GM23338 (cell line): ENCODE measurements at regions not wholly inside any gene's neighbourhood (a gene's known extent, or its start where the extent isn't known, plus 50 kb on each side); places are given as distances from the start of the nearest gene placed in this dataset.

Experiments used
- ATAC-seq: fragments of 200-7000 bp; cut with Tn5 transposase; 3 replicates; pipeline ENCODE4 v1.9.1; 2020
- DNase-seq: peaks from one replicate; pipeline ENCODE4 v3.0.0-alpha.2; 2015; ENCODE audit warnings: low spot score
- H2AFZ ChIP-seq: fragments of 200-600 bp; sonication (generic); 2 replicates; pipeline ENCODE4 v1.8.0; 2016; ENCODE audit warnings: antibody characterized with exemption, mild to moderate bottlenecking, moderate library complexity
- H3F3A ChIP-seq: fragments of 200-600 bp; sonication (generic); replicated peaks from 2 replicates; pipeline ENCODE4 v1.8.0; 2017; ENCODE audit warnings: antibody characterized with exemption, mixed run types, low read depth
- H3K27ac ChIP-seq: fragments of 200-600 bp; sonication (generic); 2 replicates; pipeline ENCODE4 v1.6.1; 2016; ENCODE audit warnings: low read depth
- H3K27me3 ChIP-seq: fragments of 200-600 bp; sonication (generic); 2 replicates; pipeline ENCODE4 v1.8.0; 2016; ENCODE audit warnings: mild to moderate bottlenecking, mixed run types, moderate library complexity; ENCODE audit not compliant: insufficient read depth
- H3K36me3 ChIP-seq: fragments of 200-600 bp; sonication (generic); 2 replicates; pipeline ENCODE4 v1.8.0; 2016; ENCODE audit warnings: mild to moderate bottlenecking; ENCODE audit not compliant: insufficient read depth
- H3K4me1 ChIP-seq: fragments of 200-600 bp; sonication (generic); 2 replicates; pipeline ENCODE4 v1.8.0; 2016; ENCODE audit warnings: mild to moderate bottlenecking, moderate library complexity; ENCODE audit not compliant: insufficient read depth
- H3K4me2 ChIP-seq: fragments of 200-600 bp; sonication (generic); 2 replicates; pipeline ENCODE4 v1.7.1; 2017; ENCODE audit warnings: mixed run types
- H3K4me3 ChIP-seq: fragments of 200-600 bp; sonication (generic); 2 replicates; pipeline ENCODE4 v1.6.1; 2016; ENCODE audit warnings: mixed run types
- H3K79me2 ChIP-seq: fragments of 200-600 bp; sonication (generic); replicated peaks from 2 replicates; pipeline ENCODE4 v1.8.0; 2017; ENCODE audit warnings: mild to moderate bottlenecking; ENCODE audit not compliant: insufficient read depth
- H3K9me2 ChIP-seq: fragments of 200-600 bp; sonication (generic); 2 replicates; pipeline ENCODE4 v1.8.0; 2017; ENCODE audit not compliant: insufficient read depth
- H4K20me1 ChIP-seq: fragments of 200-600 bp; sonication (generic); replicated peaks from 2 replicates; pipeline ENCODE4 v1.8.0; 2017; ENCODE audit warnings: mild to moderate bottlenecking; ENCODE audit not compliant: insufficient read depth
- H3K27ac Mint-ChIP-seq: 2 replicates; pipeline ENCODE4 v1.8.0; 2020; ENCODE audit warnings: inconsistent platforms, mild to moderate bottlenecking, moderate library complexity, mixed read lengths
- H3K27me3 Mint-ChIP-seq: 3 replicates; pipeline ENCODE4 v1.8.0; 2022; ENCODE audit warnings: low read depth, mild to moderate bottlenecking, moderate library complexity, mixed read lengths, inconsistent platforms; ENCODE audit not compliant: insufficient read depth, poor library complexity
- H3K36me3 Mint-ChIP-seq: 3 replicates; pipeline ENCODE4 v1.8.0; 2021; ENCODE audit warnings: low read depth, mild to moderate bottlenecking, inconsistent platforms, moderate library complexity, mixed read lengths
- H3K4me1 Mint-ChIP-seq: 3 replicates; pipeline ENCODE4 v1.8.0; 2020; ENCODE audit warnings: mild to moderate bottlenecking, inconsistent platforms, mixed read lengths
- H3K4me3 Mint-ChIP-seq: 3 replicates; pipeline ENCODE4 v1.8.0; 2021; ENCODE audit warnings: moderate library complexity, mild to moderate bottlenecking, inconsistent platforms, mixed read lengths
- H3K9me3 Mint-ChIP-seq: 3 replicates; pipeline ENCODE4 v1.8.0; 2020; ENCODE audit warnings: moderate library complexity, mild to moderate bottlenecking, inconsistent platforms, mixed read lengths
- ETS1 ChIP-seq: IDR thresholded peaks from 2 replicates; pipeline ENCODE4 v1.6.1; 2016; ENCODE audit warnings: antibody characterized with exemption
- JUNB ChIP-seq: IDR thresholded peaks from one replicate; pipeline ENCODE4 v1.6.1; 2016; ENCODE audit warnings: antibody characterized with exemption; ENCODE audit not compliant: unreplicated experiment
- NANOG ChIP-seq: IDR thresholded peaks from 2 replicates; pipeline ENCODE4 v1.6.1; 2016; ENCODE audit warnings: antibody characterized with exemption, borderline replicate concordance
- POLR2AphosphoS5 ChIP-seq: IDR thresholded peaks from 2 replicates; pipeline ENCODE4 v1.6.1; 2016; ENCODE audit warnings: antibody characterized with exemption, low read depth
- REST ChIP-seq: IDR thresholded peaks from one replicate; pipeline ENCODE4 v1.6.1; 2018; ENCODE audit warnings: antibody characterized with exemption; ENCODE audit not compliant: unreplicated experiment
- ZNF462 ChIP-seq: fragments of 250-450 bp; sonication (Bioruptor Pico); IDR thresholded peaks from 2 replicates; pipeline ENCODE4 v1.5.0; 2020; ENCODE audit warnings: mild to moderate bottlenecking, moderate library complexity

- Histone ChIP-seq H4K20me1 (no peaks in the 10 kb centered on the region), H3K4me1 (no peaks in the 10 kb centered on the region), H2AFZ (no peak overlapping the region), H3K79me2 (no peaks in the 10 kb centered on the region), H3K27me3 (no peaks in the 10 kb centered on the region), H3F3A (no peaks in the 10 kb centered on the region), H3K36me3 (no peaks in the 10 kb centered on the region), H3K4me3 (no peak overlapping the region), H3K9me2 (no peaks in the 10 kb centered on the region), H3K27ac (no peak overlapping the region), H3K4me2 (no peak overlapping the region)
- TF ChIP-seq POLR2AphosphoS5: no peak
- peak; percentile 81 for TF ChIP-seq REST
- ATAC-seq (peak; percentile 95), DNase-seq (peak; percentile 32)
- H3K27ac Mint-ChIP-seq: no peak overlapping the region
- H3K36me3 Mint-ChIP-seq: no peaks in the 10 kb centered on the region
- no peaks in the 10 kb centered on the region for H3K4me1 Mint-ChIP-seq
- H3K4me3 Mint-ChIP-seq: no peak overlapping the region
- peaks cover 1% of the 10 kb centered on the region for H3K27me3 Mint-ChIP-seq
- no peaks in the 10 kb centered on the region; the same call in 2 of the 3 replicates for H3K9me3 Mint-ChIP-seq
Observed at GRCh38 chr6:103183831-103184411, 1675.8 kb downstream of the HACE1 start.

GRCh38 chr6:103178193-103178592 lies 1681.5 kb downstream of the HACE1 start:
- H3K4me3 Mint-ChIP-seq: no peak overlapping the region
- ATAC-seq: no peak
- no peaks in the 10 kb centered on the region for H3K4me1 Mint-ChIP-seq
- Histone ChIP-seq H3K4me1 (no peaks in the 10 kb centered on the region), H3K4me3 (no peak overlapping the region), H4K20me1 (no peaks in the 10 kb centered on the region), H2AFZ (no peak overlapping the region), H3K9me2 (no peaks in the 10 kb centered on the region), H3K27me3 (no peaks in the 10 kb centered on the region), H3K79me2 (no peaks in the 10 kb centered on the region), H3K36me3 (no peaks in the 10 kb centered on the region), H3F3A (no peaks in the 10 kb centered on the region), H3K27ac (no peak overlapping the region), H3K4me2 (no peak overlapping the region)
- TF ChIP-seq JUNB: no peak
- TF ChIP-seq ETS1: no peak
- no peaks in the 10 kb centered on the region for H3K27me3 Mint-ChIP-seq
- no peak for DNase-seq
- no peaks in the 10 kb centered on the region for H3K36me3 Mint-ChIP-seq
- H3K27ac Mint-ChIP-seq: no peak overlapping the region
- H3K9me3 Mint-ChIP-seq: no peaks in the 10 kb centered on the region

GRCh38 chr6:103177791-103178190 lies 1681.9 kb downstream of the HACE1 start:
- no peaks in the 10 kb centered on the region for H3K4me1 ChIP-seq
- no peak overlapping the region for H3K4me2 ChIP-seq
- Mint-ChIP-seq H3K9me3 (no peaks in the 10 kb centered on the region), H3K4me3 (no peak overlapping the region), H3K27me3 (no peaks in the 10 kb centered on the region), H3K4me1 (no peaks in the 10 kb centered on the region), H3K27ac (no peak overlapping the region), H3K36me3 (no peaks in the 10 kb centered on the region)
- H3K4me3 ChIP-seq: no peak overlapping the region
- no peaks in the 10 kb centered on the region for H3K9me2 ChIP-seq
- H3K36me3 ChIP-seq: no peaks in the 10 kb centered on the region
- H4K20me1 ChIP-seq: no peaks in the 10 kb centered on the region
- H3K27me3 ChIP-seq: no peaks in the 10 kb centered on the region
- no peaks in the 10 kb centered on the region for H3F3A ChIP-seq
- ATAC-seq: no peak
- no peak overlapping the region for H2AFZ ChIP-seq
- no peak overlapping the region for H3K27ac ChIP-seq
- no peaks in the 10 kb centered on the region for H3K79me2 ChIP-seq
- DNase-seq: no peak
- TF ChIP-seq NANOG (no peak), ZNF462 (CRISPR knock-in tag) (no peak)
